CD14-positive monocyte (primary cell): ENCODE measurements at regions not wholly inside any gene's neighbourhood (a gene's known extent, or its start where the extent isn't known, plus 50 kb on each side); places are given as distances from the start of the nearest gene placed in this dataset.

Experiments
- DNase-seq, 3 donors: peaks; one replicate each; pipeline ENCODE4 v3.0.0-alpha.2; 2011 to 2022
- H2AFZ ChIP-seq: 2 replicates; pipeline ENCODE4 v1.6.0; 2012; ENCODE audit warnings: mild to moderate bottlenecking, low read depth, low read length, inconsistent platforms; ENCODE audit not compliant: insufficient read depth, poor library complexity, severe bottlenecking
- H3K27ac ChIP-seq, 2 donors: 1 replicate in 1 of 2; 2 replicates in 1 of 2; pipeline ENCODE4 v1.5.1; 2012 to 2013; ENCODE audit warnings: low read length in 2 of 2, control low read depth in 1 of 2, inconsistent platforms in 1 of 2, low read depth in 1 of 2, mild to moderate bottlenecking in 1 of 2
- H3K27me3 ChIP-seq, 2 donors: one replicate each; pipeline versions ENCODE4 v1.6.0 to v1.6.1; 2011 to 2013; ENCODE audit warnings: low read length in 2 of 2; ENCODE audit not compliant: control insufficient read depth in 2 of 2, insufficient read depth in 2 of 2
- H3K36me3 ChIP-seq, 2 donors: replicated peaks in 1 of 2; 1 replicate in 1 of 2; 2 replicates in 1 of 2; pipeline versions ENCODE4 v1.5.1 to v1.6.1; 2012 to 2013; ENCODE audit warnings: low read length in 2 of 2, control low read depth in 1 of 2, inconsistent platforms in 1 of 2, mild to moderate bottlenecking in 1 of 2; ENCODE audit not compliant: insufficient read depth in 2 of 2, control insufficient read depth in 1 of 2
- H3K4me1 ChIP-seq, 2 donors: 1 replicate in 1 of 2; 2 replicates in 1 of 2; pipeline versions ENCODE4 v1.5.1 to v1.6.1; 2012 to 2013; ENCODE audit warnings: low read length in 2 of 2, control low read depth in 1 of 2, inconsistent platforms in 1 of 2, mild to moderate bottlenecking in 1 of 2, moderate library complexity in 1 of 2; ENCODE audit not compliant: insufficient read depth in 2 of 2, control insufficient read depth in 1 of 2
- H3K4me2 ChIP-seq: replicated peaks from 2 replicates; pipeline ENCODE3; 2012; ENCODE audit warnings: low read length, moderate library complexity, mild to moderate bottlenecking; ENCODE audit not compliant: poor library complexity, severe bottlenecking; ENCODE audit errors: extremely low read depth
- H3K4me3 ChIP-seq, 3 experiments: fragments of 200-600 bp in 1 of 3; sonication (generic) in 1 of 3; replicated peaks in 1 of 3; 1 replicate in 2 of 3; 2 replicates in 1 of 3; pipeline ENCODE4 v1.5.1; 2011 to 2013; ENCODE audit warnings: low read length in 3 of 3, mild to moderate bottlenecking in 3 of 3, control low read depth in 2 of 3, low read depth in 2 of 3, inconsistent platforms in 1 of 3, moderate library complexity in 1 of 3
- H3K79me2 ChIP-seq: 2 replicates; pipeline ENCODE4 v1.6.0; 2012; ENCODE audit warnings: mild to moderate bottlenecking, control low read depth, inconsistent platforms, low read length, moderate library complexity; ENCODE audit not compliant: insufficient read depth
- H3K9ac ChIP-seq: 2 replicates; pipeline ENCODE4 v1.6.0; 2017; ENCODE audit warnings: low read length, mild to moderate bottlenecking; ENCODE audit not compliant: insufficient read depth, poor library complexity, severe bottlenecking
- H3K9me3 ChIP-seq, 2 donors: replicated peaks in 1 of 2; 1 replicate in 1 of 2; 2 replicates in 1 of 2; pipeline versions ENCODE4 v1.5.1 to v1.6.1; 2012 to 2013; ENCODE audit warnings: low read length in 2 of 2, control low read depth in 1 of 2; ENCODE audit not compliant: control insufficient read depth in 1 of 2, insufficient read depth in 1 of 2
- H4K20me1 ChIP-seq: 2 replicates; pipeline ENCODE4 v1.6.0; 2012; ENCODE audit warnings: mild to moderate bottlenecking, low read length, control low read depth, moderate library complexity; ENCODE audit not compliant: insufficient read depth
- H3K27ac Mint-ChIP-seq, 7 donors: one replicate each; pipeline ENCODE4 v1.8.0; 2020; ENCODE audit warnings: mild to moderate bottlenecking in 7 of 7, mixed read lengths in 7 of 7, moderate library complexity in 6 of 7, inconsistent platforms in 2 of 7
- H3K27me3 Mint-ChIP-seq, 3 donors: one replicate each; pipeline ENCODE4 v1.8.0; 2021 to 2022; ENCODE audit warnings: low read depth in 3 of 3, mild to moderate bottlenecking in 3 of 3, mixed read lengths in 3 of 3, moderate library complexity in 3 of 3, inconsistent platforms in 1 of 3
- H3K36me3 Mint-ChIP-seq, 2 donors: one replicate each; pipeline ENCODE4 v1.8.0; 2020; ENCODE audit warnings: mixed read lengths in 2 of 2, inconsistent platforms in 1 of 2, mild to moderate bottlenecking in 1 of 2
- H3K4me1 Mint-ChIP-seq: one replicate; pipeline ENCODE4 v1.8.0; 2020; ENCODE audit warnings: mild to moderate bottlenecking, mixed read lengths
- H3K4me3 Mint-ChIP-seq, 2 donors: one replicate each; pipeline ENCODE4 v1.8.0; 2020; ENCODE audit warnings: mild to moderate bottlenecking in 2 of 2, mixed read lengths in 2 of 2, moderate library complexity in 1 of 2
- H3K9me3 Mint-ChIP-seq, 7 donors: one replicate each; pipeline ENCODE4 v1.8.0; 2020 to 2022; ENCODE audit warnings: mixed read lengths in 7 of 7, mild to moderate bottlenecking in 6 of 7, moderate library complexity in 6 of 7, inconsistent platforms in 2 of 7
- WGBS: methylation state at CpG from one replicate; pipeline ENCODE4 v1.1.5; 2013; ENCODE audit warnings: missing lambda C conversion rate; ENCODE audit not compliant: insufficient coverage; 5-methylcytosine and 5-hydroxymethylcytosine counted together
- intact Hi-C, 2 donors: fragments of 100-400 bp; cut with micrococcal nuclease; formaldehyde crosslinking; loops; one replicate each; pipeline versions ENCODE4 v1.15.0 to v1.15.1; 2023
- TF ChIP-seq, protein P1 (sequence below): fragments of 200-600 bp; IDR thresholded peaks from one replicate; pipeline ENCODE4 v1.8.0; 2022; ENCODE audit warnings: antibody characterized with exemption, mild to moderate bottlenecking

DNA sequence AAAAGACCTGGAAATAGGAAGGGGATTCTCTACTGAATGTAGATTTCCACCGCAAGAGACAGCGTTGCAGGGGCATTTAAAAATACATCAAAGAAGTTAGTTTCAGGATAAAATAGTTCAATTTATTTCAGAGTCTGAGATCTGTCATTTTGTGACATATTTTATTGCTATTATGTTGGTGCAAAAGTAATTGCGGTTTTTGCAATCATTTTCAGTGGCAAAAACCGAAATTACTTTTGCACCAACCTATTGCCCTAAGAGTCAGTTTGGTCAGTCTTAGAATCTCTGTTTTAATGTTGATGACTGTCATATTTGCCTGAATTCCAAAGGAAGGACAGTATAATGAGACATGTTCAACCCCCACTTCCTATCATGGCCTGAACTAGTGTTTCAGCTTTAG is 219.5 kb upstream of the CDH10 start:
- Histone ChIP-seq H3K27me3 (no peaks in the 10 kb centered on the region), H3K27ac (no peak overlapping the region), H3K36me3 (no peaks in the 10 kb centered on the region), H3K4me1 (no peaks in the 10 kb centered on the region), H4K20me1 (no peaks in the 10 kb centered on the region), H3K79me2 (no peaks in the 10 kb centered on the region), H3K4me2 (no peak overlapping the region), H3K4me3 (no peak overlapping the region), H3K9me3 (peaks cover 0 to 7% of the 10 kb centered on the region in 2 donors), H3K9ac (no peak overlapping the region), H2AFZ (no peak overlapping the region)
- intact Hi-C loops: no loop called here
- H3K27ac Mint-ChIP-seq: no peak overlapping the region
- H3K4me1 Mint-ChIP-seq: no peaks in the 10 kb centered on the region
- DNase-seq: no peak
- H3K27me3 Mint-ChIP-seq: peaks cover 0 to 1% (median 0%) of the 10 kb centered on the region in 3 donors
- WGBS: no CpG with 5 or more reads among the region's 4 CpGs
- H3K36me3 Mint-ChIP-seq: no peaks in the 10 kb centered on the region
- TF ChIP-seq, protein P1, sequence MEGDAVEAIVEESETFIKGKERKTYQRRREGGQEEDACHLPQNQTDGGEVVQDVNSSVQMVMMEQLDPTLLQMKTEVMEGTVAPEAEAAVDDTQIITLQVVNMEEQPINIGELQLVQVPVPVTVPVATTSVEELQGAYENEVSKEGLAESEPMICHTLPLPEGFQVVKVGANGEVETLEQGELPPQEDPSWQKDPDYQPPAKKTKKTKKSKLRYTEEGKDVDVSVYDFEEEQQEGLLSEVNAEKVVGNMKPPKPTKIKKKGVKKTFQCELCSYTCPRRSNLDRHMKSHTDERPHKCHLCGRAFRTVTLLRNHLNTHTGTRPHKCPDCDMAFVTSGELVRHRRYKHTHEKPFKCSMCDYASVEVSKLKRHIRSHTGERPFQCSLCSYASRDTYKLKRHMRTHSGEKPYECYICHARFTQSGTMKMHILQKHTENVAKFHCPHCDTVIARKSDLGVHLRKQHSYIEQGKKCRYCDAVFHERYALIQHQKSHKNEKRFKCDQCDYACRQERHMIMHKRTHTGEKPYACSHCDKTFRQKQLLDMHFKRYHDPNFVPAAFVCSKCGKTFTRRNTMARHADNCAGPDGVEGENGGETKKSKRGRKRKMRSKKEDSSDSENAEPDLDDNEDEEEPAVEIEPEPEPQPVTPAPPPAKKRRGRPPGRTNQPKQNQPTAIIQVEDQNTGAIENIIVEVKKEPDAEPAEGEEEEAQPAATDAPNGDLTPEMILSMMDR: no peak
- peaks cover 0 to 6% (median 2%) of the 10 kb centered on the region in 7 donors for H3K9me3 Mint-ChIP-seq
- no peak overlapping the region for H3K4me3 Mint-ChIP-seq

DNA sequence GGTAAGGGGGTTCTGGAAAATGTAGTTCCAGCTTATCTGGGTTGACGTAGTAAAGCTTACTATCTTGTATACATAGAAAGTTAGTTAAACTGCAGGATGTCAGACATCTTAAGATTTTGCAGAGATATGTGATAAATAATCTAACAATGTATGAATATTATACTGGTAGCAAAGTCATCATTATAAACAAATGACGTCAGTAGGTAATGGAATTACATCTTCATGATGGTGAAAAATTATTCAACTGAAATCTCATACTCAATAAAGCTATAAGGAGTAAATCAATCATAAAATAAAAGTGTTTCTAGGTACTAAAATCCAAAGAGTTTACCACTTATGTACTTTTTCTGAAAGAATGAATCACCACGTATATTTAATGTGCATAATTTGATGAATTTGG is 217.3 kb upstream of the CDH10 start:
- no peak overlapping the region for H3K9ac ChIP-seq
- H3K9me3 ChIP-seq: peaks cover 0 to 7% of the 10 kb centered on the region in 2 donors
- Mint-ChIP-seq H3K27ac (no peak overlapping the region), H3K27me3 (no peaks in the 10 kb centered on the region), H3K36me3 (no peaks in the 10 kb centered on the region), H3K4me3 (no peak overlapping the region), H3K4me1 (no peaks in the 10 kb centered on the region), H3K9me3 (peaks cover 0 to 6% (median 2%) of the 10 kb centered on the region in 7 donors)
- no peak overlapping the region for H3K4me2 ChIP-seq
- DNase-seq: no peak
- intact Hi-C loops: no loop called here
- no peaks in the 10 kb centered on the region for H3K27me3 ChIP-seq
- H3K4me1 ChIP-seq: no peaks in the 10 kb centered on the region
- TF ChIP-seq, protein P1: no peak
- WGBS: no CpG with 5 or more reads among the region's 3 CpGs
- no peaks in the 10 kb centered on the region for H3K36me3 ChIP-seq
- no peak overlapping the region for H3K27ac ChIP-seq
- H2AFZ ChIP-seq: no peak overlapping the region
- no peaks in the 10 kb centered on the region for H3K79me2 ChIP-seq
- no peaks in the 10 kb centered on the region for H4K20me1 ChIP-seq
- no peak overlapping the region for H3K4me3 ChIP-seq
